Fibroblast of peridontal ligament (primary cell): ENCODE measurements at regions not wholly inside any gene's neighbourhood (a gene's known extent, or its start where the extent isn't known, plus 50 kb on each side); places are given as distances from the start of the nearest gene placed in this dataset.

Experiments used
- DNase-seq: peaks from one replicate; pipeline ENCODE4 v3.0.0-alpha.2; 2010; ENCODE audit errors: extremely low read depth

DNA sequence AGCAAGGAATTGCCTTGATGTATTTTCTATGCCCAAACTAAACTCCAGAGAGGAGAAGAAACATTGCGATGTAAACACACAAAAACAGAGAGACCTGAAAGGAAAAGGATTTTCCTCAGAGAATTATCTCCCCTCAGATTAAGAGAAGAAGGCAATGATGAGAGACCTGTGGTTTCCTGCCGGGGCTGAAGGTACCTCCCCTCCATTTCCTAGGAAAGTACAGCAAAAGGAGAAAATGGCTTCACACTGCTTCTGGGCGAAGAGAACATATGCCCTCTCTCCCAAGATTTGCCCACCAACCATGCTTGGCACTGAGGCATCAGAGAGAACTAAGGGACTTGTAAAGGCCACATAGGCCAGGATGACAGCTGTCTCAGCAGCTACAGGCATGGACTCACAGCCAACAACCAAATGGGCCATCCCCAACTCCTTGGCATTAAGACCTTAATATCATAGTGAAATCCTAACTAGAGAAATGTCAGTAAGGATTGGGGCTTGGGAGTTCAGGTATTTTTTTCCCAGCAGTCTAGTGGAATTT lies 523.0 kb downstream of the PTPRC start:
- no peak for DNase-seq

DNA sequence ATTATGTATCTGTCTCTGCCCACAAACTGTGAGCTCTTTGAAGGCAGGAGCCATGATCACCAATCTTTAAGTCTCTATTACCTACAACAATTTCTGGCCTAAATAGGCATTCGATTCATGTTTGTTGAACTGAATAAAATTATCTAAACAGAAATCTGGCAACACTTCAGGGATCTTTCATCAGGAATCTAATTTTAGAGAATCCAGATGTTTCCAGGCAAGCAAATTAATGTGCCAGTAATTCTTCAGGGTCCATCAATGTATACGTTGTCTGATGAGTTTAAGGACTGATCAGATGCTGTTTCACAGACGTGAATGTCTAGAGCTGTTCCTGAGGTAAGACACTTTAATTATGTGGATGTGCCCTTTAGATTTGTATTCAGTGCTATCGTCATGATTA lies 524.4 kb downstream of the PTPRC start:
- DNase-seq = peak; percentile 26

DNA sequence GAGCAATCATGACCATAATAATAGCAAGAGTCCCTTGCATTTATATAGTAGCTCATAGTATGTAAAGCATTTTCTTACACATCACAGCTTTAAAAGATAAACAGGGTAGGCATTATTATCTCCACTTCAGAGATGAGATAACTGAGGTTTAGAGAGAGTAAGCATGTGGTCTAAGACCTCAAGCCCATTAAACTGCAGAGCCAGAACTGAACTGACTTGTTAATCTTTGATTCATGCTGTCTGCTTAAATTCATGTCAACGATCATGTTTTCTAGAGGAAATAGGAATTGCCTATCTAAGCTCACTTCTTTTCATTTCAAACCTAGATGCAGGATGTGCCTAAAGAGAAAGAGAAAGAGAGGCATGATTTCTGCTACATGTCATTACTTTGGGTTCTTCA lies 524.8 kb downstream of the PTPRC start:
- no peak for DNase-seq

DNA sequence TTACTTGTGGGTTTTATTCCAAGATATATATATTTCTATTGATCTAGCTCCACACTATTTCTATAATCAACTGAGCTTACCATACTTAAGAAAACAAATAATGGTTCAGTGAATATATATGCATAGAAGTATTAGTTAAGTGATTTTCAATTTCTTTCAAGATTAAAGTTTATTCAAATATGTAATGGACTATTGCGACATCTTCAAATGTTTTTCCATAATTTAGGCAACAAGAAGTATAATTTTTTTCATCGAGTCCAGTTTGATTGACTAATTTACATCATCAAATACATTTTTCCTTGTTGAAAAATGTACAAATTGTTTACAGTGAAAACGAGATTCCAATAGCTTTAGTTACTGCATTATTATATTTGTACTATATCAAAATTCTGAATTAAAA lies 528.6 kb downstream of the PTPRC start:
- DNase-seq = no peak

DNA sequence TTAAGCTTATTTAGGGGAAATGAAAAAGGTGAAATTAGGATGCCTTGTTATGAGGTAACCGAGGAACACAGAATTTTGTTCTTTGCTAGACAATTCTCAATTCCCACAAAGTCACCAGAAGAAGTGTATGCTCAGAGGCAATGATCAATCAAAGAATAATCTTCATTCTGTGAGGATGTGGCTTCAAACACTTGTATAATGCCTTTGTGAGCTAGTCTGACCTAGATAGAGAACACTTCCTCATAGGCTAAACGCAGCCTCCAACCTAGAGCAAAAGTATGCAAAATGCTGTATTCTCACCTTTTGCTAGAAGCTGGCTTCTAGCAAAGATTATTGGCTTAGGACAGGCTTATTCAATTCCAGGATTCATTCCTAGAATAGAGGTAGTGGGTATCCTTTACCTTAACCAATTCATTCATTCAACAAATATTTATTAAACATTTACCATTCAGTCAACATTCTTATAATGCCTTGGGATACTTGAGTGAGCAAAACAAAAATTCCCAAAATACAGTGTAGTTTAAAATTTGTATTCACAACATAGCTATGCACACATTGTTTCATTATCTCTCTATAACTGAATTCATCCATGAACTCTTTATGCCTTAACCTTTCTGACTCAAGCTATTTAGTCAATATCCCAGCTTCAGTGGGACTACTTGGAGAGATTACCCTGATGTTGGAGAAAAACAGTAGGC lies 530.2 kb downstream of the PTPRC start:
- no peak for DNase-seq

DNA sequence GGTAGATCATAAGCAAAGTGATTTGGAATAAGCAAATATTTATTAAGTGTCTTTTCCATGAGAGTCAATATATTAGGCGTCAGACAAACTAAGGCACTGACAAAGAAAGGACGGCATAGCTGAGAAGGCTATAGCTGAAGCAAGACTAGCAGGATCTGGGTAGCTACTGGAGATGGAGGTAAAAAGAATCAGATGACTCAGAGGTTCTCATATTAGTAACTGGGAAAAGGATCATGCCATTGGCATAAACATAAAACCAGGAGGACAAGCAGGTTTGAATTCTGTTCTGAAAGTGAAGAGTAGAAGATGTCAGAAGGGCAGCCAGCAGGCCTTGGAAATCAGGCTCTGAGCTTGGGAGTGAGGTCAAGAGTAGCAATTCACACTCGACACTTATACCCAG lies 531.9 kb downstream of the PTPRC start:
- no peak for DNase-seq

DNA sequence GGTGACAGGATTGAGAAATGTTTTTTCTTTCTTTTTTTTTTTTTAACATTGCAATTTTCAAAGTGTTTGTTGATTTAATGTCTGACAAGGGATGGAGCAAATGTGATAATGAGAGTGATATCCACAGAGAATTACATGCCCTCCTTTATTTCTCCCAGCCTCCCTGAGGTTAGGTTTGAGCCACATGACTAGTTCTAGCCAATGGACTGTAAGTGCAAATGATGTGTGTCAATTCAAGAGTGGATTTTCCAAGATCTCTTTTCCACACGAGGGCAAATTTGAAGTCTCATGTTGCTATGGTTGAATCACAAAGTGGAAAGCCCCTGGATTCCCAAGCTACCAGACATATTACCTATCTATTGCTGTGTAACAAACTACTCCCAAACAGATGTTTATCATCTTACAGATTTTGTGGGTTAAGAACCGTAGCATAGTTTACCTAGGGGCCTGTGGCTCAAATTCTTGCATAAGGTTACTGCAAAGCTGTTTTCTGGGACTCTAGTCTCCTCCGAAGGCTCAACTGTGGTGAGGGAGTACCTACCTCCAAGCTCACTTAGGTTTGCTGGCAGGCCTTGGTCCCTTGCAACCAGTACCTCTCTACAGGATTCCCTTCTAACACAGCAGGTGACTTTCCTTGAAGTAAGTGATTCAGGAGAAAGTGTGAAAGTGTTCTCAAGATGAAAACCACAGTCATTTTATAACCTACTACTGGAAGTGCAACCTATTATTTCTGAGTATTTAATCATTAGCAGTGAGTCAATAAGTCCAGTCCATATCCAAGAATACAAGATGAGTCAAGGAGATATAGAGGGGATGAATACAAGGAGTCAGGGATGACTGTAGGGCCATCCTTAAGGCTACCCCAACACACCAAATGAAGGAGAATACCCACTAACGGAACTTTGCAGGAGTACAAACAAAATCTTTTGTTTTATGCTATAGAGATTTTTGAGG lies 533.6 kb downstream of the PTPRC start:
- no peak for DNase-seq

DNA sequence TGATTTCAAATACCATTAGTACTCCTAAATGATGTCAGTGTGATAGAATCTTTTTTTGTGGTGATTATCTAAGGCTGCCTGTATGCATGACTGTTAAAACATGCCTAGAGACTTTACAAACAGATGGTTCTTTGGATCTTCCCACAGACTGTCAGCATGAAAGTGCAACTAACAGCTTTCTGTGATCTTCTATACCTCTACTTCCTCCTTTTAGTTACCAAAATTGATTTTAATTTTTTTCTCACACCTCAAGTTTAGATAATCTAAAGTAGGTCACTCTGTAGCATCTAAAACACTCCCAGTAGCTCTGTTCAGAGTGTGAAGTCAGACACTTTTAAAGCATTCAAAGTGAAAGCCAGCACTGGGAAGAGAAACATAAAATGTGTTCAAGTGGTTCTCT lies 534.5 kb downstream of the PTPRC start:
- peak; percentile 28 for DNase-seq

DNA sequence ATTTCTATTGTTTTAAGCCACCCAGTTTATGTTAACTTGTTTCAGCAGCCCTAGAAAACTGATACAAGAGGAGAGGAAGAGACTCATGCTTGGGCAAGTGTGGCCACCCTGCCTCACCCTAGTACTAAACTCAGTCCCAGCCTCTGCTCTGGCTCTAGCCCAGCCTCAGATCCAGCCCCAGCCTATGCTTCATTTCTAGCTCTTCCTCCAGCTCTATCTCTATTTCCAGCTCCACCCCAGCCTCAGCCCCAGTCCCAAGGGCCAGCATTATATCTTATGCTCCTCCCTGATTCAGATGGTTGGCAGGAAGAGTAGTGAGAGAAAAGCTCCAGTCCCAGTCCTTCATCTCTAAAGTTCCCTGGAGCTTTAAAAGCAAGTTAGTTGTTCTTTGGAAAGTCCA lies 535.5 kb downstream of the PTPRC start:
- DNase-seq = peak; percentile 53

DNA sequence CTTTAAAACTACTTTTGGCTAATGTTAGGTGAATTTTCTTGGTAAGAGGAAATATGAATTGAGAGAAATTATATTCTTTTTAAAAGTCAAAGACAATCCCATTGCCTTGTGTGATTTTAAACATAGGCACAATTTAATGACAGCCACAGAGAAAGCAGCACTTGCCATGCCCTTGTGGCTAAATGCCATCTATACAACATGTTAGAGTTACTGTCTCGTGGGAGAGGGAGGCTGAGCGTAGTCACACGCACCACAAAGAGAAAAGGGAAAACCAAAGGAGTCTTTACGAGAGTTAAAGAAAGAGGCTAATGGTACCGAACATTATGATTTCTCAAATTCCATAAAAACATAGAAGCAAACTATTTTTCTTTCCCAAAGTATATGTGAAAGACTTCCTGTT lies 537.9 kb downstream of the PTPRC start:
- DNase-seq = no peak

DNA sequence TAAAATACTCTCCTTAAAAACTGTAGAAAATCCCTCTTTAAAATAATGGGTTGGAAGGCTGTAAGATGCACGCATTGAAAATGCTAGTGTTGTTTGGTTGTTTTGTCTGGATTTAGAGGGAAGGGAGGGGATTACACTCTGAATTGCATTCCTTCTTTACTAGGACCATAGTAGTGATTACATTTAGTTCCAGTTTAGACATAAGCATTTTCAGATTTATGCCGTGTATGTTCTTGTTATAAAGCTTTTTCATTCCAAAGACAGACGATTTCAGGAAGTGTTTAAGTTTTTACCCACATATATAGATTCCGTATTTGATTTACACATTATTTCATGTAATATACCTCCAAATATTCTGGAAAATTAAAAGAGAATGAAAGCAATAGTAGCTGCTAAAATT lies 538.4 kb downstream of the PTPRC start:
- DNase-seq = no peak

DNA sequence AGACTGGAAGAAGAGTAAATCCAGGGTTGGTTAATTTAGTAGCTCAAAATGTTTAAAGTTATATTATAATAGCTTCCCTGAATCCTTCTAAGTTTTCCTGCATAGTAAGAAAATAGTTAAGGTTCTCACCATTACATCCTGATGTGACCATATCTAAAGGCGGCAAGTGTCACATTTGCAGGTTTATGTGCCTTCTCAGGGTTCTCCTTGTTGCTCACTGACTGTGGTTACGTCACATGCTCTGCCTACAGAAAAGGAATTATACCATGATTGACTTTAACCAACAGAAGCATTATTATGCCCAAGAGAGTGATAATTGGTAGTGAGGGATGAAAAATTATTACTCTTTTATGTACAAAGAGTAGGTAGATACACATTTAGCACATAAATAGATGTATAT lies 539.8 kb downstream of the PTPRC start:
- no peak for DNase-seq

DNA sequence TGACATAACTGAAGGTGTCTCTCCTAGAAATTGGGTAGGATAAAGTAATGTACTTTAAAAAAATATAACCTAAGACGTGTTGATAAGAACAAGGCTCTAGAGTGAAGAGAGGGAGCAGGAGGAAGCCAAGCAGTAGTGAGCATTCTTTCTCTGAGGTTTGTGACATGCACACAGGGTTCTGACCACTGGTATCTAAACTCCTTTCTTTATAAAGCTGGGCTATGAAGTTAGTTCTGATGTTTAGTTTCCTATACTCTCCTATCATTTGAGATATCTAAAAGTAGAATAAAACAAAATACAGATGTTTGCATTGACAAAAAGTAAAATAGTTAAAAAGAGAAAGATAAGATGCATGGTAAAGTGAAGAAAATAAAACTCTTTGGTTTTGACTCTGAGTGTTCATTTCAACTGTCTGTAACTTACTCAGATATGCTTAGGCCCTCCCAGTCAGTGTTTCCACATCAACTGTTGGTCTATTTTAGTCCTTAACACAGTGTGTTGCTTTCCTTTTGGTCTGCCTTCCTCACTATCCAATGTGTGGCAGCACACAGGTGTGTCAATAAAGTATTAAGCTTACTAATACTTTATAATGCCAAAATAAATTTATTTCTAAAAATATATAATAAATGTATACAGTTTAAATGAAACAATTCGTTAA lies 543.5 kb downstream of the PTPRC start:
- no peak for DNase-seq

DNA sequence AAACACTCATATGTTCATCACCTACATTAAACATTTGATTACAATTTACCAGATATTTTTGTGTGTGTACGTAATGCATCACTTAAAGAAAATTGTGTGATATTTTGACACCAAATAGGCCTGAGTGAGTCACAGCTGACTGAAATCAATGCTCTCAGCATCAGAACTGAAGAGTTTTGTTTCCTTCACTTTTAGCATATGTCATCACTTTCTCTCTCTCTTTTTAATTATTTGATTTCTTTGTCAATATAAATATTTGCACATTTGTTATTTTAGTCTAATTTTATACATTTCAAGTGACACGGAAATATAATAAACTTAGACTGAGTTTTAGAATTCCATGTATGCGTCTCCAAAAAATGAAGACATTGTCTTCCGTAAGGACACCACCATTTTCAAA lies 545.3 kb downstream of the PTPRC start:
- no peak for DNase-seq

DNA sequence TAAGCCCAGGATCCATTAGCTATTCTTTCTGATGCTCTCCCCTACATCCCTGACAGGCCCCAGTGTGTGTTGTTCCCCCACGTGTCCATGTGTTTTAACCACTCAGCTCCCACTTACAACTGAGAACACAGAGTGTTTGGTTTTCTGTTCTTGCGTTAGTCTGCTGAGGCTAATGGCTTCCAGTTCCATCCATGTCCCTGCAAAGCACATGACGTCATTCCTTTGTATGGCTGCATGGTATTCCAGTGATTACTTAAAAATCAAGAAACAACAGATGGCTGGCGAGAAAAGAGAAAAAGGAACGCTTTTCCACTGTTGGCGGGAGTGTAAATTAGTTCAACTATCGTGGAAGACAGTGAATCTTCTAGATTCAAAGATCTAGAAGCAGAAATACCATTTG lies 556.0 kb downstream of the PTPRC start:
- DNase-seq = no peak

DNA sequence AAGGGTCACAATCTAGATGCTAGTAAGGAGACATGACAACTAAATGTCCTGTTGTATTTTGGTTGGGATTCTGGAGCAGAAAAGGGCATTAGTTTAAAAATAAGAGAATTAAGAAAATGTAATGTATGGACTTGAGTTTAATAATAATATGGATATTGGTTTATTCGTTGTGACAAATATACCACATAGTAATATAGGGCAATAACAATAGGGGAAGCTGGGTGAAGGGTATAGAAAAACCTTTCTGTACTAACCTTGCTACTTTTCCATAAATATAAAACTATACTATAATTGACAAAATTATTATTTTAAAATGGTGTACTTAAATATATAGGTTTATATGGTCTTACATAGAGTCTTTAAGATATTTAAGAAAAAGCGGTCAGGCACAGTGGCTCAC lies 558.9 kb downstream of the PTPRC start:
- DNase-seq = no peak

DNA sequence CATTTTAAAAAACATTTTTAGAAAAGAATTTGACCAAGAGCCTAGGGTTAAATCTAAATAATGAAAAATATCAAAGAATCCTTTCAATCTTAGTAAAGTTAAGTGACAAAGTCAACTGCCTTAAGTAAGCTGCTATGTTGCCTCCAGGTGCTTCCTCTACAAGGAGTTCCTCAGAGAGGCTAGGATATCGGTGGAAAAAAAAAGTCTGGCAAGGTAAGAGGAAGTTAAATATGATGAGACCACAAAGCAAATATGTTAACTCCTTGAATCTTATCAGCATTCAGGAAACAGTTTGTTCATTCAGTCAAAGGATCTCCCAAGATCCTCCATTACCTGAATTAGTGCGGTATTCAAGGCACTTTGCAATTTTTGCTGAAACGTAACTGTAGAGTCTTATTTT lies 563.5 kb downstream of the PTPRC start:
- DNase-seq = no peak

DNA sequence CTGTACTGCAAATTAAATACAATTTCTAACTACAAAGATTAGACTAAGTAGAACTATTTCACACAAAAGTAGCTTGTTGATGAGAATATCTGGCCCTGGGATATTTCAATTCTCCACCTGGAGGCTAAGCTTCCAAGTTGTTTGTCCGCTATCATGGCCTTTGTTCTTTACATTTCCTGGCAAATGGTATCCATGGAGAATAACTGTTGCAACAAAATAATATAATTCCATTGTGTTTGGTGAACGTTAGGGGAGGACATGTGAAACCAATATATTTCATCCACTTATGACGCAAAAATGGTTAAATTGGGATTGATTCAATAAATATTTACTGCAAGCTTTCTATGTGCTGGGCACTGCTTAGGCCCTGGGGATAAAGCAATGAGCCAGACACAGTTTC lies 565.4 kb downstream of the PTPRC start:
- DNase-seq = no peak

DNA sequence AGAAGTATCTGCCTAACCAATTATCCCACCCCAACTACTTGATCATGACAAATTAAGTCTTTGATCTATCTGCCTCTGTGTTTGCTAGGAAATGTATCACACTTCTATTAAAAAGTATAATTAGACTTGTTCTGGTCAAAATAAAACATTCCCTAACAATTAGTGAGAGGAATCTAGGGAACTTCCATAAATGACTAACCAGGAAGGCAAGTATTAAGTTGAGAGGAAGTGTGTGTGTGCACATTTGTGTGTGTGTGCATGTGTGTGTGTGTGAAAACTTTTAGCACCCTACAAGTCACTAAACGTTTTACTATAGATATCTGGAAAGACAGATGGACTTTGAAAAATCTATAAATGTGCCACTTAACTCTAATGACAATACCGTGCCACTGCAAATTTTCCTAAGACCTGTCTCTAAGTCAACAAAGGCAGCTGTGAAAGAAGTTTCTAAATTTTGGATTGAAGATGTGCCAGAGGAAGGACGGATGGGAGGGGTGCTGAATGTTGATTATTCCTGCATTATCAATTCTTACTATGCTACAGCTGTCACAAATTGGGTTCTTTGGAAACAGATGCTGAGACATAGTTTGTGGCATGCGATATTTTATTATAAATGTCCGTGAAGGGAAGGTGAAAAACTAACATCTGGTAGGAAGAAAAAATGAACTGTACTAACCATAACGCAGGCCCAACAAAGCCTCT lies 567.1 kb downstream of the PTPRC start:
- DNase-seq = no peak

DNA sequence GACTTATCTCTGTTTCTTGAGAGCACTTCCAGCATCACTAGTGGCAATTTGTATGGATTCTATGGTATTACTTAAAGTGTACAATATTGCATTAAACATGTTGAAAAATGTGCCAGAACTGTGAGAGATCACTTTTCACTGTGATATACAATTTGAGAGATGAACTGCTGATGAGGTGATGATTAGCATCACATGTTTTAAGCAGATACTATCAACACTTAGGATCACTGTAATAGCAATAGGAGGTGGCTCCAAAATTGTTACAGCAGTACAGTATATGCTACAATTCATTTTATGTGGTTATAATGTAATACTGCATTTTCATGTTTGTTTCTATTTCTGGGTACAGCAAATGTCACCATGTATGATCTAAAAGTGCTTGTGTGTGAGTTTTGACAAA lies 570.0 kb downstream of the PTPRC start:
- no peak for DNase-seq

DNA sequence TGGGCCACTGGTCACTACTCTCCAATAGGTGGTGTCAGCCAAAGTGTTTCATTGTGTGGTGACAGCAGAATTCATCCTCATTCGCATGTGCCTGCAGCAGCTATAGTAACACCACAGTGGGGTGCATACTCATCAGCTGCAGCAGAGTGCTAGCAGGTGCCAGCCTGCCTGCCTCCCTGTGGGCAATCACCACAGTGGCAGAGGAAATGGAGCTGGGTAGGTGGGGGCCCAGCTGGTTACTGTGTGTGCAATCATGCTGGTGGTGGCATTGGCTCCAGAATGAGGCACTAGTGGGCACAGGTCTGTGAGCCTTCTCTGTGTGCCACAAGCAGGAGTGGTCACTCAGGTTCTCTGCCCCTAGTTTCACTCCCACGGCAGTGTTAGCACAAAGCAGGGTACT lies 579.2 kb downstream of the PTPRC start:
- DNase-seq = no peak

DNA sequence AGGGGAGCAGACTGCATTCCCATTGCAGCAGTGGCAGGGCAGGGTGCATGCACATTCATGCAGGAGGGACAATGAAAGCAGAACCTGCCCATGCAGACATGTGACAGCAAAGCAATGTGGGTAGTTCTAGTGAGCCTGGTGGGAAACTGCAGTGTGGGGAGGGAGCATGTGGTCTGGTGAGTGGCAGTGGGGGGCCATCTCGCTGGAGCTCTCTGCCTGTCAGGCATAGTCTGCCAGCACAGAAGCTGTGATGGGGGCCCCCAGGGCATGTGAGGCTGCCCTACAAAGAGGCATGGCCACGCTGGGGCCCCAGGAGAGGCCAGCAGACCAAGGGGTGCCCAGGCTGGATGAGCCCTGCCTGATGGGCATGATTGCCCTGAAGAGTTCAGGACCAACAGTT lies 579.7 kb downstream of the PTPRC start:
- DNase-seq = no peak
